ENCODE measurements at regions not wholly inside any gene's neighbourhood (a gene's known extent, or its start where the extent isn't known, plus 50 kb on each side); places are given as distances from the start of the nearest gene placed in this dataset.

DNA sequence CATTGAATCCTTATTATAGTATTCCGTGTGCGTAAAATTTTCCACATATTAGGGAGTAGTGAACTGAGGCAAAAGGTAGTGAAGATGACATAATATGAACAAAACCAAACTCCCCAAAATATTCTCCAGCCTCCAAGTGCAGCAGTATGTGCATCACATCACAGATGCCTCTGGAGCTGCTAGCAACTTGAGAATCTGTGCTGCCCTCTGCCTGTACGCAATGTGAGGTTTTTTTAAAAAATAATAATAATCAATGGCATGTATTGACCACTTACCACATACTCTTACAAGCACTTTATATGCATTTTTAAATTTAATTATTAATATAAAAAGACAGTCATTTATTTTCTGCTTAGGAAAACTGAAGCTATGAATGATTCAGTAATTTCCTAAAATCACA, 583.0 kb upstream of the SPRY2 start:
- no TSS peak for BruUV-seq (replicated peaks)
- H2AFZ ChIP-seq (ENCODE audit: low read depth, low read length), result no peak overlapping the region
- H3K4me2 ChIP-seq (ENCODE audit: insufficient read depth, low read length), result peak overlapping the region; percentile 18
- H3K9me1 ChIP-seq (replicated peaks; ENCODE audit: control insufficient read depth, extremely low read depth, insufficient read depth, low read length), result no peaks in the 10 kb centered on the region
- H4K20me1 ChIP-seq (replicated peaks; ENCODE audit: control insufficient read depth, extremely low read depth, insufficient read depth, low read length), result no peaks in the 10 kb centered on the region
- dilution Hi-C loops (cut with MboI; ENCODE audit: extremely low pct_ligation_motif_present, low sequenced_read_pairs) (no loop called here), intact Hi-C loops (cut with micrococcal nuclease) (loop anchor here (1.0 to 5.0 kb wide), 4 partner anchors 31 to 581 kb away; no protein-coding TSS in a partner anchor)
- no peaks in the 10 kb centered on the region for H3K79me2 ChIP-seq (ENCODE audit: control insufficient read depth, insufficient read depth, low read length)
- H3K36me3 ChIP-seq (ENCODE audit: control insufficient read depth in 2 of 2, extremely low read depth in 1 of 2, insufficient read depth in 2 of 2, low read length in 2 of 2), result no peaks in the 10 kb centered on the region
- H3K9me3 ChIP-seq (replicated peaks; ENCODE audit: control insufficient read depth, insufficient read depth, low read length), result no peaks in the 10 kb centered on the region
- H3K9ac ChIP-seq (replicated peaks; ENCODE audit: extremely low read depth, insufficient read depth, low read length), result peak overlapping the region; percentile 30
- no peak overlapping the region for H3K4me3 ChIP-seq (replicated peaks in 1 of 3; ENCODE audit: insufficient read depth in 1 of 3, low read depth in 1 of 3, low read length in 3 of 3)
- DNase-seq (ENCODE audit: low read depth, low spot score), result peak; percentile 22
- H3K4me1 ChIP-seq (ENCODE audit: control insufficient read depth, extremely low read depth, insufficient read depth, low read length), result peaks cover 27% of the 10 kb centered on the region
- TF ChIP-seq, protein P1, sequence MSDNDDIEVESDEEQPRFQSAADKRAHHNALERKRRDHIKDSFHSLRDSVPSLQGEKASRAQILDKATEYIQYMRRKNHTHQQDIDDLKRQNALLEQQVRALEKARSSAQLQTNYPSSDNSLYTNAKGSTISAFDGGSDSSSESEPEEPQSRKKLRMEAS (IDR thresholded peaks at IDR 0.05; ENCODE audit: insufficient read depth, insufficient read length), result no peak
- no peak for TF ChIP-seq FOS (IDR thresholded peaks at IDR 0.05; ENCODE audit: borderline replicate concordance, insufficient read depth, low read length)
- no peak for TF ChIP-seq GATA2 (IDR thresholded peaks at IDR 0.05; ENCODE audit: insufficient read depth, insufficient read length, low read depth, low read length)
- TF ChIP-seq, protein P2, sequence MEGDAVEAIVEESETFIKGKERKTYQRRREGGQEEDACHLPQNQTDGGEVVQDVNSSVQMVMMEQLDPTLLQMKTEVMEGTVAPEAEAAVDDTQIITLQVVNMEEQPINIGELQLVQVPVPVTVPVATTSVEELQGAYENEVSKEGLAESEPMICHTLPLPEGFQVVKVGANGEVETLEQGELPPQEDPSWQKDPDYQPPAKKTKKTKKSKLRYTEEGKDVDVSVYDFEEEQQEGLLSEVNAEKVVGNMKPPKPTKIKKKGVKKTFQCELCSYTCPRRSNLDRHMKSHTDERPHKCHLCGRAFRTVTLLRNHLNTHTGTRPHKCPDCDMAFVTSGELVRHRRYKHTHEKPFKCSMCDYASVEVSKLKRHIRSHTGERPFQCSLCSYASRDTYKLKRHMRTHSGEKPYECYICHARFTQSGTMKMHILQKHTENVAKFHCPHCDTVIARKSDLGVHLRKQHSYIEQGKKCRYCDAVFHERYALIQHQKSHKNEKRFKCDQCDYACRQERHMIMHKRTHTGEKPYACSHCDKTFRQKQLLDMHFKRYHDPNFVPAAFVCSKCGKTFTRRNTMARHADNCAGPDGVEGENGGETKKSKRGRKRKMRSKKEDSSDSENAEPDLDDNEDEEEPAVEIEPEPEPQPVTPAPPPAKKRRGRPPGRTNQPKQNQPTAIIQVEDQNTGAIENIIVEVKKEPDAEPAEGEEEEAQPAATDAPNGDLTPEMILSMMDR (IDR thresholded peaks at IDR 0.05; ENCODE audit: extremely low read depth in 1 of 2, insufficient read depth in 1 of 2, low read depth in 1 of 2, low read length in 2 of 2), result no peak
- TF ChIP-seq MYC (IDR thresholded peaks at IDR 0.05; ENCODE audit: low read depth, low read length), result no peak
- no peak for TF ChIP-seq POLR2AphosphoS5 (IDR thresholded peaks at IDR 0.05; ENCODE audit: insufficient read depth, low read depth, low read length)
- TF ChIP-seq POLR2A (IDR thresholded peaks at IDR 0.05; ENCODE audit: low read depth, low read length), result no peak
- TF ChIP-seq JUN (IDR thresholded peaks at IDR 0.05; ENCODE audit: borderline replicate concordance, insufficient read depth, insufficient read length, low read depth), result no peak
- no peak for TF ChIP-seq EZH2 (IDR thresholded peaks at IDR 0.05; ENCODE audit: borderline replicate concordance, low read depth, low read length, severe bottlenecking)
- no peaks in the 10 kb centered on the region for H3K27me3 ChIP-seq (ENCODE audit: control insufficient read depth in 2 of 2, insufficient read depth in 2 of 2, low read length in 2 of 2)
- CTCF ChIA-PET, result interaction anchor here (1.0 to 2.4 kb wide), 13 partner anchors 8 to 1245 kb away, joined by 3 to 18 read pairs (median 4); no protein-coding TSS in a partner anchor
- FAIRE-seq, result no peak
- POLR2A ChIA-PET, result no interaction called here
- H3K27ac ChIP-seq (ENCODE audit: insufficient read depth, low read depth, low read length), result peak overlapping the region; percentile 65

Measured in endothelial cell of umbilical vein (primary cell).